Smooth muscle cell (in vitro differentiated cells): ENCODE measurements at regions not wholly inside any gene's neighbourhood (a gene's known extent, or its start where the extent isn't known, plus 50 kb on each side); places are given as distances from the start of the nearest gene placed in this dataset.

Experiments
- DNase-seq: peaks from one replicate; lab custom pipeline; 2025; ENCODE audit not compliant: unreplicated experiment; lab: John Stamatoyannopoulos, UW
- H2AFZ ChIP-seq: fragments of 200-600 bp; sonication (generic); 2 replicates; pipeline ENCODE4 v1.6.0; 2016; ENCODE audit warnings: antibody characterized with exemption, low read depth, mild to moderate bottlenecking
- H3F3A ChIP-seq: fragments of 200-600 bp; sonication (generic); 2 replicates; pipeline ENCODE4 v1.6.0; 2017; ENCODE audit warnings: antibody characterized with exemption, low read depth
- H3K27ac ChIP-seq: fragments of 200-600 bp; sonication (generic); 2 replicates; pipeline ENCODE4 v1.5.1; 2016; ENCODE audit warnings: low read depth, mild to moderate bottlenecking
- H3K27me3 ChIP-seq: fragments of 200-600 bp; sonication (generic); 2 replicates; pipeline ENCODE4 v1.6.1; 2016; ENCODE audit warnings: low read depth, mild to moderate bottlenecking
- H3K36me3 ChIP-seq: fragments of 200-600 bp; sonication (generic); 2 replicates; pipeline ENCODE4 v1.5.1; 2016; ENCODE audit warnings: low read depth
- H3K4me1 ChIP-seq: fragments of 200-600 bp; sonication (generic); 2 replicates; pipeline ENCODE4 v1.5.1; 2016; ENCODE audit warnings: low read depth
- H3K4me2 ChIP-seq: fragments of 200-600 bp; sonication (generic); 2 replicates; pipeline ENCODE4 v1.6.0; 2016; ENCODE audit warnings: mild to moderate bottlenecking
- H3K4me3 ChIP-seq: fragments of 200-600 bp; sonication (generic); 2 replicates; pipeline ENCODE4 v1.5.1; 2016; ENCODE audit warnings: mild to moderate bottlenecking
- H3K79me2 ChIP-seq: fragments of 200-600 bp; sonication (generic); 2 replicates; pipeline ENCODE4 v1.6.0; 2016; ENCODE audit warnings: low read depth, mild to moderate bottlenecking
- H3K9ac ChIP-seq: fragments of 200-600 bp; sonication (generic); 2 replicates; pipeline ENCODE4 v1.6.0; 2016; ENCODE audit warnings: low read depth
- H3K9me3 ChIP-seq: fragments of 200-600 bp; sonication (generic); replicated peaks from 2 replicates; pipeline ENCODE4 v1.5.1; 2016; ENCODE audit warnings: low read depth
- H4K20me1 ChIP-seq: fragments of 200-600 bp; sonication (generic); 2 replicates; pipeline ENCODE4 v1.6.0; 2016; ENCODE audit warnings: low read depth
- CTCF ChIP-seq: fragments of 200-600 bp; sonication (generic); IDR thresholded peaks from 2 replicates; pipeline ENCODE4 v1.5.1; 2017; ENCODE audit warnings: borderline replicate concordance, mild to moderate bottlenecking, antibody characterized with exemption; ENCODE audit not compliant: insufficient read depth, poor library complexity, severe bottlenecking
- WGBS: methylation state at CpG from one replicate; pipeline ENCODE4 v1.1.7; 2016; ENCODE audit warnings: low lambda C conversion rate; 5-methylcytosine and 5-hydroxymethylcytosine counted together

GRCh38 chr7:119556436-119556835 is 716.5 kb upstream of the KCND2 start:
- no peak for DNase-seq
- Histone ChIP-seq H4K20me1 (no peaks in the 10 kb centered on the region), H3F3A (no peaks in the 10 kb centered on the region), H3K4me3 (no peak overlapping the region), H3K27me3 (no peaks in the 10 kb centered on the region), H3K36me3 (no peaks in the 10 kb centered on the region), H3K4me1 (no peaks in the 10 kb centered on the region), H2AFZ (no peak overlapping the region), H3K79me2 (no peaks in the 10 kb centered on the region), H3K9ac (no peak overlapping the region), H3K9me3 (no peaks in the 10 kb centered on the region), H3K27ac (no peak overlapping the region), H3K4me2 (no peak overlapping the region)
- WGBS, result 97% methylated on average over 2 of the region's 2 CpGs
- TF ChIP-seq CTCF, result no peak

- Histone ChIP-seq H3F3A (no peaks in the 10 kb centered on the region), H3K9ac (no peak overlapping the region), H3K4me3 (no peak overlapping the region), H3K27me3 (no peaks in the 10 kb centered on the region), H3K4me1 (no peaks in the 10 kb centered on the region), H3K9me3 (no peaks in the 10 kb centered on the region), H3K79me2 (no peaks in the 10 kb centered on the region), H3K27ac (no peak overlapping the region), H3K36me3 (no peaks in the 10 kb centered on the region), H4K20me1 (no peaks in the 10 kb centered on the region), H3K4me2 (no peak overlapping the region), H2AFZ (no peak overlapping the region)
- 91% methylated on average over 2 of the region's 2 CpGs for WGBS
- DNase-seq, result no peak
- TF ChIP-seq CTCF, result no peak
These were observed 711.2 kb upstream of the KCND2 start for GRCh38 chr7:119561751-119562150.

- Histone ChIP-seq H3K4me1 (no peaks in the 10 kb centered on the region), H3K27me3 (no peaks in the 10 kb centered on the region), H3F3A (no peaks in the 10 kb centered on the region), H3K36me3 (no peaks in the 10 kb centered on the region), H3K4me2 (no peak overlapping the region), H4K20me1 (no peaks in the 10 kb centered on the region), H3K27ac (no peak overlapping the region), H3K79me2 (no peaks in the 10 kb centered on the region), H3K4me3 (no peak overlapping the region), H3K9me3 (no peaks in the 10 kb centered on the region), H3K9ac (no peak overlapping the region), H2AFZ (no peak overlapping the region)
- 79% methylated on average over 3 of the region's 3 CpGs for WGBS
- no peak for TF ChIP-seq CTCF
- DNase-seq, result no peak
These were observed 710.1 kb upstream of the KCND2 start for GRCh38 chr7:119562839-119563238.

GRCh38 chr7:119571666-119572065 is 701.3 kb upstream of the KCND2 start:
- Histone ChIP-seq H3K4me2 (peak overlapping the region; percentile 62), H3K27ac (no peak overlapping the region), H2AFZ (peak overlapping the region; percentile 49), H3K9ac (peak overlapping the region; percentile 22), H3K36me3 (no peaks in the 10 kb centered on the region), H4K20me1 (no peaks in the 10 kb centered on the region), H3K4me1 (no peaks in the 10 kb centered on the region), H3K9me3 (no peaks in the 10 kb centered on the region), H3K79me2 (no peaks in the 10 kb centered on the region), H3K27me3 (no peaks in the 10 kb centered on the region), H3K4me3 (no peak overlapping the region), H3F3A (no peaks in the 10 kb centered on the region)
- no peak for TF ChIP-seq CTCF
- WGBS, result 75% methylated on average over 1 of the region's 1 CpG
- DNase-seq, result no peak
